GM12874 (cell line): ENCODE measurements at regions not wholly inside any gene's neighbourhood (a gene's known extent, or its start where the extent isn't known, plus 50 kb on each side); places are given as distances from the start of the nearest gene placed in this dataset.

ENCODE experiments used
- TF ChIP-seq, protein P1 (sequence below): IDR thresholded peaks from 2 replicates; pipeline ENCODE4 v1.5.1; 2011; ENCODE audit warnings: low read depth, mild to moderate bottlenecking, control low read depth, low read length, moderate library complexity; ENCODE audit not compliant: insufficient read depth

DNA sequence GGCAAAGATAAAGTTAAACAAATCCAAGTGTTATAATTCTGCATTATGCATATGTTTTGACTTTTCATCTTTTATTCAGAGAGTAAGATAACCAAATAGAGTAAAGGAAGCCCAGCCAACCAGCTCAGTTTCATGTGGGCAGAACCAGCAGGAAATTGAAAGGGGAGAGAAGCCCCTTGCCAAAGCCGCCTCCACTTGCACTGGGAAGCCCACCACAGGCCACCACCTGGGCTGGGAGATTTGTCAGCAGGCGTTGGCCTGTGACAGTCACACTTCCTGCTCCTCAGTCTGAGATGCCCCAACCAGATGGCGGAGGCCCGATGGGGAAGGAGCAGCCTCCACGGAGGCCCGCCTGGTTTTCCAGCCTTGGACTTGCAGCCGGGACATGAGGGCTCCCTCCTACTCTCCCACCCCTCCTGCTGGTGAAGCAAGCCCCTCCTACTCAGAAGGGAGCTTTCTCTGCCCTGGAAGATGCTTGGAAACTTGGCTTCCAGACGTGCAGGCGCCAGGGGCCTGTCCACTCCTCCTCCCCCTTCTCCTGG lies 166.8 kb upstream of the SULF2 start:
- TF ChIP-seq, protein P1, sequence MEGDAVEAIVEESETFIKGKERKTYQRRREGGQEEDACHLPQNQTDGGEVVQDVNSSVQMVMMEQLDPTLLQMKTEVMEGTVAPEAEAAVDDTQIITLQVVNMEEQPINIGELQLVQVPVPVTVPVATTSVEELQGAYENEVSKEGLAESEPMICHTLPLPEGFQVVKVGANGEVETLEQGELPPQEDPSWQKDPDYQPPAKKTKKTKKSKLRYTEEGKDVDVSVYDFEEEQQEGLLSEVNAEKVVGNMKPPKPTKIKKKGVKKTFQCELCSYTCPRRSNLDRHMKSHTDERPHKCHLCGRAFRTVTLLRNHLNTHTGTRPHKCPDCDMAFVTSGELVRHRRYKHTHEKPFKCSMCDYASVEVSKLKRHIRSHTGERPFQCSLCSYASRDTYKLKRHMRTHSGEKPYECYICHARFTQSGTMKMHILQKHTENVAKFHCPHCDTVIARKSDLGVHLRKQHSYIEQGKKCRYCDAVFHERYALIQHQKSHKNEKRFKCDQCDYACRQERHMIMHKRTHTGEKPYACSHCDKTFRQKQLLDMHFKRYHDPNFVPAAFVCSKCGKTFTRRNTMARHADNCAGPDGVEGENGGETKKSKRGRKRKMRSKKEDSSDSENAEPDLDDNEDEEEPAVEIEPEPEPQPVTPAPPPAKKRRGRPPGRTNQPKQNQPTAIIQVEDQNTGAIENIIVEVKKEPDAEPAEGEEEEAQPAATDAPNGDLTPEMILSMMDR = no peak

- TF ChIP-seq, protein P1 = no peak
Observed at GRCh38 chr20:47951521-47951971, 166.3 kb upstream of the SULF2 start.

GRCh38 chr20:47950913-47951283 lies 165.6 kb upstream of the SULF2 start:
- TF ChIP-seq, protein P1 = no peak

DNA sequence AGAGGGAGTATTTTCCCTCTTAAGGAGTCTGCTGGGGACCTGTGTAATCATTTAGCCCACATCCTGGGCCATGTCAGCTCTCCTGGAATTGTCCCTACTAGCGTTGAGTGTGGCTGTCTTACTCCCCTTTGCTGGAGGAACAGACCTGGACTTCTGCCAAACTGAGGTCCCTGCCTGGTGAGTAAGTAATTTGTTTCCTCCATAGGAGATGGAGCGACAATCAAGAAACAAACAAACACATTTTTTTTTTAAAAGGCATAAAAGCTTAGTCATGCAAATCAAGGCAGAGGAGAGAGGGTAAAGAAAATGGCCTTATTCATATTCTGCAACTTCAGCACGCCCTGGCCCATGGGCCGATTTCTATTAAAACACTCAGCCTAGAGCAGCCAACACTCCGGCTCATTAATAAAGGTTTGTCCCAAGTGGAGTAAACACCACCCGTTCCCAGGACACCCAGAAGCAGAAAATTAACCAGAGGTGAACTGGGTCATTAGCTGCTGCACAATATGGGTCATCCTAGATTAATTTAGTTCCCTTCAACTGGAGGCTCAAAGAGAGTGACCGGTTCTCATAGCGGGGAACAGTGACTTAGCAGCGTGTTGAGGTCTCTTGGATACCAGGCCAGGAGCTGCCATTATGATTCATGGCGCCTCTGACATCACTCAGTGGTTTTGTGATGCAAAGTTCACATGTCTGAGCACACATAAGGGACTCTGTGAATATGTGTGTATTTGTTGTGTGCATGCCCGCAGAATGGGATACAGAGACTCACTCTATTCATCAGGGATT lies 165.0 kb upstream of the SULF2 start:
- TF ChIP-seq, protein P1 = no peak

DNA sequence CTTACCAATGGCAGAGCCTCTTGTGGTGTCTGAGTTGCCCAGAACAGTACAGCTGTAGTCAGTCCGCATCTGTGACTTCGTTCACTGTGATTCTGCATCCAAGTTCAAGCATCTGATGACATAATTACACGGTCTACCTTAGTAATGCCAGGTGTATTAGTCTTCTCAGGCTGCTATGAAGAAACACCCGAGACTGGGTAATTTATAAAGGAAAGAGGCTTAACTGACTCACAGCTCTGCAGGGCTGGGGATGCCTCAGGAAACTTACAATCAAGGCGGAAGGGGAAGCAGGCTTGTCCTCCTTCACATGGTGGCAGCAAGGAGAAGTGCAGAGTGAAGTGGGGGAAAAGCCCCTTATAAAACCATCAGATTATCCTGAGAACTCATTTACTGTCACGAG lies 163.9 kb upstream of the SULF2 start:
- TF ChIP-seq, protein P1 = no peak

- TF ChIP-seq, protein P1 = no peak
Observed at GRCh38 chr20:47944682-47945081, 159.4 kb upstream of the SULF2 start.

DNA sequence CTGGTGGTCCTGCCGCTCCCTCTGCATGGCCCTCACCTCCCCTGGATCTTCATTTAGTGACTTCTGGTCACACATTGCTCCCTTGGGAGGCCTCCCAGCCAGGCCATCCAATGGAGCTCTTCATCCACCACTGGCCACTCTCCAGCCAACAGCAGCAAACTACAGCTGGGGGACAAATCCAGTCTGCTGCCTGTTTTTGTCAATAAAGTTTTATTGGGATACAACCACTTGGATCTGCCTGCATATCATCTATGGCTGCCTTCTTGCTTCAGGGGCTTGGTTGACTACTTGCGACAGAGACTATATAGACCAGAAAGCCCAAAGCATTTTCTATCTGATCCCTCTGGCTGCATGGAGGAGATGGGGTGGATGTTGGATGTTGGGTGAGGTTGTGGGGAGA lies 156.6 kb upstream of the SULF2 start:
- TF ChIP-seq, protein P1 = no peak
